GM12864 (cell line): ENCODE measurements at regions not wholly inside any gene's neighbourhood (a gene's known extent, or its start where the extent isn't known, plus 50 kb on each side); places are given as distances from the start of the nearest gene placed in this dataset.

Source experiments
- DNase-seq: peaks from one replicate; pipeline ENCODE4 v3.0.0-alpha.2; 2011; ENCODE audit warnings: low read depth
- H3K4me3 ChIP-seq: 2 replicates; pipeline ENCODE4 v1.5.1; 2011; ENCODE audit warnings: mild to moderate bottlenecking, low read depth, low read length, control low read depth
- TF ChIP-seq, protein P1 (sequence below): IDR thresholded peaks from 2 replicates; pipeline ENCODE4 v1.5.1; 2011; ENCODE audit warnings: low read depth, mild to moderate bottlenecking, moderate library complexity, low read length, control low read depth, inconsistent platforms; ENCODE audit errors: missing control alignments

DNA sequence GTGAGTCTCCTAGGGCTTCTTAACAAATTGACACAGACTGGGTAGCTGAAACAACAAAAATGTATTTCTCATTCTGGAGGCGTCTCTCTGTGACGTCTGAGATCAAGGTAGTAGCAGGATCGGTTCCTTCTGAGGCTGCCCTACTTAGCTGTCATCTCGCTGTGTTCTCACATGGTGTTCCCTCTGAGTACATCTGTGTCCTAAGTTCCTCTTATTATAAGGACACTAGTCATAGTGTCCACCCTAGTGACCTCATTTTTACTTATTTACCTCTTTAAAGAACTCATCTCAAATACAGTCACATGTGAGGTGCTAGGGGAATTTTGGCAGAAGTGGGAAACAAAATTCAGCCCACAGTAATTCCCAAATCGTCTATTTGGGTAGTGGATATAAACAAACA is 529.1 kb downstream of the NPIPA7 start:
- TF ChIP-seq, protein P1, sequence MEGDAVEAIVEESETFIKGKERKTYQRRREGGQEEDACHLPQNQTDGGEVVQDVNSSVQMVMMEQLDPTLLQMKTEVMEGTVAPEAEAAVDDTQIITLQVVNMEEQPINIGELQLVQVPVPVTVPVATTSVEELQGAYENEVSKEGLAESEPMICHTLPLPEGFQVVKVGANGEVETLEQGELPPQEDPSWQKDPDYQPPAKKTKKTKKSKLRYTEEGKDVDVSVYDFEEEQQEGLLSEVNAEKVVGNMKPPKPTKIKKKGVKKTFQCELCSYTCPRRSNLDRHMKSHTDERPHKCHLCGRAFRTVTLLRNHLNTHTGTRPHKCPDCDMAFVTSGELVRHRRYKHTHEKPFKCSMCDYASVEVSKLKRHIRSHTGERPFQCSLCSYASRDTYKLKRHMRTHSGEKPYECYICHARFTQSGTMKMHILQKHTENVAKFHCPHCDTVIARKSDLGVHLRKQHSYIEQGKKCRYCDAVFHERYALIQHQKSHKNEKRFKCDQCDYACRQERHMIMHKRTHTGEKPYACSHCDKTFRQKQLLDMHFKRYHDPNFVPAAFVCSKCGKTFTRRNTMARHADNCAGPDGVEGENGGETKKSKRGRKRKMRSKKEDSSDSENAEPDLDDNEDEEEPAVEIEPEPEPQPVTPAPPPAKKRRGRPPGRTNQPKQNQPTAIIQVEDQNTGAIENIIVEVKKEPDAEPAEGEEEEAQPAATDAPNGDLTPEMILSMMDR = no peak
- DNase-seq = no peak
- H3K4me3 ChIP-seq = no peak overlapping the region

DNA sequence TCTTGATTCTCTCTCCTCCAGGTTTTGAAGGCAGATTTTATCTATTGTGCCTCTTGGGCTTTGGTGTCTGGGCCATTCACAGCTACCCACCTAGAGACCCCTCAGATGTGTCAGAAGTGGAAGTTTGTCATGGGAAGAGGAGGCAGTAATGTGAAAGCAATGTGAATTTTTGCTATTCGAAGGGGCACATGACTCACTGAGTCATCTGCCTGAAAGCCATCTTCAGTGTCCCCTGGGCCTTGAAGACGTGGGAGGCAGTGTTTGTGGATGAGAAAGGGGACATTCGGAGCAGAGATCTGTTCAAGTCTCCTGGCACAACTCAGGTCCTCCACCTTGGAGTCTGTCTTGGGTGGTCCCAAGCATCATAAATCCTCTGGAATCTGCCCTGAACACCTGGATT is 530.2 kb downstream of the NPIPA7 start:
- TF ChIP-seq, protein P1 = no peak
- no peak overlapping the region for H3K4me3 ChIP-seq
- no peak for DNase-seq

DNA sequence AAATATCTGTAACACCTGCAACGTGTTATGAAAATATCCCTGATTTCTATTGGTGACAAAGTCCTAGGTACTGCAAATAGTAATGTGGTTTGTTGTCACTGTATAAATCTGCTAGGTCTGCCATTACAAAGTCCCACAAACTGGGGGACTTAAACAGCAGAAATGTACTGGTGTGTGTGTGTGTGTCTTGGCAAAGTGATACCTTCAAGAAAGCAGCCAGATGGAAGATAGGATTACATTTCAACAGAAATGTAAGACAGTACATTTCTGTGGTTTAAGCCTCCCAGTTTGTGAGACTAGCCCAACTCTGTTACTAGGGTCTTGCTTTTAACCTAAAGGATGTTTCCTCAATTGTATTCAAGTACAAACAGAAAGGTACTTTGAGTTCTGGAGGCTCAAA is 531.7 kb downstream of the NPIPA7 start:
- TF ChIP-seq, protein P1 = no peak
- no peak for DNase-seq
- H3K4me3 ChIP-seq = no peak overlapping the region

DNA sequence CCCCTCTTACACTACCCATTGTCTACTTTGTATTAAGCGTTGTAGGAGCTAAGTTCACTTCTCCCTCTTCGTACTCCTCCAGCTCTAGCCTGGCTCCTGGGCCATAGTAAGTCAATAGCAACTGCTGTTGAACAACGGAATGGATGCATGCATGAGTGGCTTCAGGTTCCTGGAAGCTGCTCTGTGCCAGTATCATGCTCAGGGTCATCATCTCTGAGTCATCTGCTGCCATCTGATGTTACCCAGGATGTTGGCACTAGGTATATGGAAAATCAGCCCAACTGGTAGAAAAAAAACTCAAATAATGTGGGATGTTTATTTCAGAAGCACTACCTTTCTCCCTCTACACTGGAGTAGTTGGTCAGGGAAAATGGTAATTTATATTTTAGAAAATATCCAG is 536.8 kb downstream of the NPIPA7 start:
- H3K4me3 ChIP-seq = no peak overlapping the region
- DNase-seq = no peak
- TF ChIP-seq, protein P1 = no peak

DNA sequence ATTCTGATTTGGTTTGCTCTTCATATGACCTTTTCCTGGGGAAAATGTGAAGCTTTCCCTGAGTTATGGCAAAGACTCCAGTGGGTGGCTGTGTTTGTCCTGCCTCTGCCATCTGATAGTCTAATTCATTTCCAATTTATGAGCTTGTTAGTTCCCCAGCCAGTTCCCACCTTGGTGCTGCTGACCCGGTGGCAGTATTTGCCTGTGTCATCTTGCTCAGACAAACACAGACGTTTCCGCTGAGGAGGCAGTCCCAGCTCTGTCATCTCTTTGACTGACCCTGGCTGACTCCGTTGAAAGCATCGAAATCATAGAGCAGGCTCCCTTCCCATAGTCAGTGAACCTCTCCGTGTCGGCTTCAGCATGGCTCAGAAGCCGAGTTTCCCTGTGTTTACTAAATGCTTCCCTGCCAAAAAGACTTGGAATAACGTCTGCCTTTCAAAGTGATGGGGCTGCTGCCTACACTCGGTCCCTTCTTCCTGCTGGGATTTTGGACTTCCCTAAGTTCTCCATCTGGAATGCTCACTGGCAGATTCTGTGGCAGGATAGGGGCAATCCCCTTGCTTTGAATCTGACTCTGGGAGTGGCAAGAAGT is 538.3 kb downstream of the NPIPA7 start:
- no peak overlapping the region for H3K4me3 ChIP-seq
- DNase-seq = no peak
- TF ChIP-seq, protein P1 = no peak

DNA sequence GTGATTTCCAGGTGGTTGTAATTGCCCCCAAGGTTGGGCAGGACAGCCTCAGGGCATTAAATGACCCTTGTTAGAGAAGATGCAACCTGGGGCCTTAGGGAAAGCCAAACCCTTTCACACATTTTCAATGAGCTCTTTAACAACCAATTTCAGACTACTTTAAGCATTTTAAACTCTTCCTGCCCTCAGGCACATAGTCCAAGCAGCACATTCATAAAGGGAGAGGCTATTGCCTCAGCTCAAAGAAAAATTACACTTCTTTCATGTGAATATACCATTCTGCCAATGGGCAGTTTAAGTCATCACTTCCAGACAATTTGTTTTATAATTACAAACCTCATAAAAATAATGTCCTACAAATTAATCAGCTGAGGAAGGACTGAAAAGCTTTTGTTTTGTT is 544.5 kb downstream of the NPIPA7 start:
- no peak for DNase-seq
- TF ChIP-seq, protein P1 = no peak
- H3K4me3 ChIP-seq = no peak overlapping the region

DNA sequence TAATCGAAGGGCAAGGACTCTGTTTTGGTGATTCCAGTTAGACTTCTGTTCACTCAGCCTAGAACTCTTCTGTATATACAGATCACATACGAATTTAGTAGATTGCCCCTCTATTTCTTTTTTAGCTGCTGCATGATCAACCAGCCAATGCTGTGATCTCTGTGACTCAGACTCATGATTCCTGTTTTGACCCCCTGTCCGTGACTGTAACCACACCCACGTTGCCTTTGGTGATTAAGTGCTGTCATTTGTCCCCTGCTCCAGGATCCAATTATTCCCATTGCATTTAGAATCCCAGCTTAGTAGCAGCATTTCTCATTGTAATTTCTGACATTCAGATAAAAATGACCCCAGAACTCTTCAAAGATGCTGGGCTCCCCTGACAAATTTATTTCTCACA is 545.7 kb downstream of the NPIPA7 start:
- no peak overlapping the region for H3K4me3 ChIP-seq
- no peak for DNase-seq
- TF ChIP-seq, protein P1 = no peak
